ENCODE measurements at regions not wholly inside any gene's neighbourhood (a gene's known extent, or its start where the extent isn't known, plus 50 kb on each side); places are given as distances from the start of the nearest gene placed in this dataset.

DNA sequence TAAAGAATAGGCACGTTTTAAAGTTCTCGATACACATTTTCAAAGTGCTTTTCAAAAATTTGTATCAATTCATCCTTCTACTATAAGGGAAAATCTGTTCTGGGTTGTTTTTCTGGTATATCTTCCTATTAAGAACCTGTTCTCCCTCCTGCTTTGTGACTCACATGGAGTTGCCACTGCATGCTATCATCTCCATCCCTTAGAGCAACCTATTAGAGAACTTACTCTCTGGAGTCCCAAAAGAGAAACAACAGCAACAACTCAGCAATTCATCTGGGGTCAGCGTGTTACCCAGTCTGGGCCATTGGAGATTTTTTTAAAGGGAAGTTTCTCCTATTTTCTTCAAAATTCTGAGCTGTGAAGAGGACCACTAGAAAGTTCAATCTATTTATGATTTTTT lies 227.4 kb downstream of the HLX start:
- no peak for DNase-seq (ENCODE audit: low read depth)

- no peak for DNase-seq (ENCODE audit: low read depth)
Measured at GRCh38 chr1:221109930-221110329, 230.7 kb downstream of the HLX start.

DNA sequence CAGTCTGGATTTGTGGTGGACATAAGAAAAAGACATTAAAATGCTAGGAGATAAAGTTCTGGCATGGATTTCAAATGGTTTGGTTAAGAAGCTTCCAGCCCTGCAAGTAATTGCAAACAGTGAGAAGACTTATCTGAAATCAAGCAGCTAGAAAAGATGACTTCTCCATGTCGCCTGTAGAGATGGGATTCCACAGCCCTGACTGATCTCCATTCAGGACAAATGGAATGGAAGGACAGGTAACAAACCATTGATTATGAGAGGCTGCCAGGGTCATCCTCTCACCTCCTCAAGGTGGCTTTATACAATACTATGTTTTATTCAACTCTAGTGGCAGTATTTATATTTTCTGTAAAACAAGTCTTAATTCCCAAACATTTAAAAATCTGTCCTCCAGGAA lies 237.9 kb downstream of the HLX start:
- DNase-seq (ENCODE audit: low read depth), result no peak

DNA sequence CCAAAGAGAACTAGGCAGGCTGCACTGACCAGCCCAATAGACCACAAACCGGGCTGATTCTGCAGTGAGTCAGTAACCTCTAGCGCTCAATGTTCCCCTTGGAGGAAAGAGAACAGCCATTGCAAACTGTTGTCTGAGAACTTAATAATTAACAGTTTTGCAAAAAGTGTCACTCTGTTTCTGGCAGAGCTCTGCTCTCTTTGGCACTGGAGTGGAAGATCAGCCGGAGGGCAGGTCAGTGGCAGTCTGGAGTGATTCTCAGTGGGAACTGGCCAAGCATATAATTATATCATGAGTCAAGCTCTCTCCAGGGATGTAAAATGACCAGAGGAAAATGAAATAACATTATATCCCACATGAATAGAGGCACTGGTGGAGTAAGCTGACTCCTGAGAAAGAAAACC lies 238.3 kb downstream of the HLX start:
- no peak for DNase-seq (ENCODE audit: low read depth)

DNA sequence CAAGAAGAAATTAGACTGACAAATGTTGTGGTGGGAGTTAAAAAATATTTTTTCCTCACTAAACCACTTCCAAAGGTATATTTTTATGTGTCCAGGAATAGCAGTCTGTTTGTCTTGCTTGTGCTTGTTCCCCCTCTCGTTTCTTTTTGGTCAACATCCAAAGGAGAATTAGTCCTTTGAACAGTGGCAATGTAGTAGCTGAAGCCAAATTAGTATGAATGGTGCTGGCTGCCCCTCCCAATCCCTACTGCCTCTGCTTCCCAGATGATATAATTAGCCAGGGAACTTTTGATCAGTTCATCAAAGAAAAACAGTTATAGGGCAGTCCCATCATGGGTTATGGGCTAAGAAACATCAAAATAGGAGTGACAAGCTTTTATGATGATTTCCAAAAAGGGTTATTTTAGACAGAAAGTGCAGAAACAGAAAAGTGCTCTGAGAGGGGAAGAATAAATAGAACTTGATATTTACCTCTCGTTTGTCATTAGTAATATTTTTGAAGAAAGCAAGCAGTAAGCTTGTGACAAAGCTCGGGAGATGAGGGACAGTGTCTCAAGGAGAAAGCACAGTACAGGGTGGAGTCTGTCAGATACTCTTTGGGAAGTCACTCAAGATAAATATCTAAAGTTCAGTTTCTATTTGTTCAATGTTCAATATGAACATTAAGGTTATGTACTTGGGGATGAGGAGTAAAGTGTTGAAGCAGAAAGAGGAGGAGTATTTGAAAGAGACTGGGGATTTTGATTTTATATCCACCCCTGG lies 239.1 kb downstream of the HLX start:
- DNase-seq (ENCODE audit: low read depth), result no peak

DNA sequence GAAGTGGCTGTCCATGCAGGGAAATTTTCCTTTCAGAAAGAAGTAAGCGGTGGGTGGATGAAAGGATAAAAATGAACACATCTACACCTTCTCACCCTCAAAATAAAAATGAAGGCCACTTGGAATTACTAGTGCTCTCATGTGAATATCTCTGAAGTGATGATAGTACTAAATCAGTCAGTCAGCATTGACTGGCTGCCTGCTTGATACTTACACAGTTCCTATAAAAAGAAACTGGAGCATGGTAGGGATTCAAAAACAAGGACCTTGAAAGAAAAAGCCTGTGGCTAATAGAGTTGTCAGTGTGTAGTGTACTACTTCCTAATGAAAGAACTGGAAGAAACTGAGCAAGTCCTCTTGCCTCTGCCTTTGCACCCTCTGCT lies 239.7 kb downstream of the HLX start:
- DNase-seq (ENCODE audit: low read depth), result no peak

DNA sequence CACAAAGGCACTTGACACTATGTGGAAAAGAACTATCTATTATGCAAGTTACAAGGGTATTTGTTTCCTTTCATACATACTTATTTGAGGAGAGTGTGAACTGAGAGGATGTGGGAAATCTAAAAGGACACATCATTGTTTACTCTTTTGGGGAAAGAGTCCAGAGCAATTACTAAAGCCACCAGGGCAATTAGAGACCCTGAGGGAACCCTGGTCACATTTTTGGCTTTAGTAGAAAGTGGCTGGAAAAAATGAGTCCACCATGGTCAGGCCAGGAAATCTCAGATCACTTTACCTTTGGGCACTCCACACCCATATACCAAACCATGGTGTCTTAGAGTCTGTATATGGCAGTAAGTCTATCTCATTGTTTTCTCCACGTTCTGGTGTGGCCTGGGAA lies 243.3 kb downstream of the HLX start:
- no peak for DNase-seq (ENCODE audit: low read depth)

DNA sequence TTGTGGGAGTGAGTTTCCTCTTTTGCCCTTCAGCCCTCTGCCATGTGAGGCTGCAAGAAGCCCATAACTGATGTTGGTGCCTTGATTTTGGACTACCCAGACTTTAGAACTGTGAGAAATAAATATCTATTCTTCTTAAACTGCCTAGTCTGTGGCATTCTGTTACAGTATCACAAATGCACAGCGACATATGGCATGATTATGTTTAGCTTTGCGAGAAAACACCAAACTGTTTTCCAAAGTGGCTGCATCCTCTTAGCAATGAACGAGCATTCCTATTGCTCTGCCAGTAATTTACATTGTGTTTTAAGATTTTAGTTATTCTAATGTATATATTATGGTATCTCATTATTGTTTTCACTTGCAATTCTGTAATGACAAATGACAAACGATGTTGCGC lies 246.7 kb downstream of the HLX start:
- no peak for DNase-seq (ENCODE audit: low read depth)

- DNase-seq (ENCODE audit: low read depth), result no peak
Measured at GRCh38 chr1:221137666-221138065, 258.4 kb downstream of the HLX start.

DNA sequence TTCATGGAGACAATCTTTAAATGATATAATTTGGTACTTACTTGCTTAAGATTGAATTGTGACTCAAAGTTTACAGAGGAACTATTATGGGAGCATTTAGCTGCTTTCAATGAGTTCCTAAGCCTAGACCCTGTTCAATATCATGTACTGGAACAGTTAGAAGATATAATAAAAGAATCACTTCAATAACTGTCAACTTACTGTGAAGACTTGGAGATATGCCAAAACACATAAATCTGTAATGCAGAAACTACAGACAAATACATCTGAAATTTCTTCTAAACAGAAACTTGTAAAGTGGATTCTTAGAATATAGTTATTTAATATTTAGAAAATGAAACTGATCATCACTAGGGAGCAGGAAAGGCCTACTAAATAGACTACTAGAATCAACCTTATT lies 259.3 kb downstream of the HLX start:
- no peak for DNase-seq (ENCODE audit: low read depth)

GRCh38 chr1:221139991-221140390 lies 260.7 kb downstream of the HLX start:
- no peak for DNase-seq (ENCODE audit: low read depth)

DNA sequence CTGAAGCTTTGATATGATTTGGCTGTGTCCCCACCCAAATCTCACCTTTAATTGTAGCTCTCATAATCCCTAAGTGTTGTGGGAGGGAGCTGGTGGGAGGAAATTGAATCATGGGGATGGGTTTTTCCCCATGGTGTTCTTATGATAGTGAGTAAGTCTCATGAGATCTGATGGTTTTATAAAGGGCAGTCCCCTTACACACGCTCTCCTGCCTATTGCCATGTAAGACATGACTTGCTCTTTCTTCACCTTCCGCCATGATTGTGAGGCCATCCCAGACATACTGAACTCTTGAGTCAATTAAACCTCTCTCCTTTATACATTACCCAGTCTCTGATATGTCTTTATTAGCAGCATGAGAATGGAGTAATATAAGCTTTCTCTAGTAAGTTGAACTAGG lies 261.9 kb downstream of the HLX start:
- DNase-seq (ENCODE audit: low read depth), result no peak

DNA sequence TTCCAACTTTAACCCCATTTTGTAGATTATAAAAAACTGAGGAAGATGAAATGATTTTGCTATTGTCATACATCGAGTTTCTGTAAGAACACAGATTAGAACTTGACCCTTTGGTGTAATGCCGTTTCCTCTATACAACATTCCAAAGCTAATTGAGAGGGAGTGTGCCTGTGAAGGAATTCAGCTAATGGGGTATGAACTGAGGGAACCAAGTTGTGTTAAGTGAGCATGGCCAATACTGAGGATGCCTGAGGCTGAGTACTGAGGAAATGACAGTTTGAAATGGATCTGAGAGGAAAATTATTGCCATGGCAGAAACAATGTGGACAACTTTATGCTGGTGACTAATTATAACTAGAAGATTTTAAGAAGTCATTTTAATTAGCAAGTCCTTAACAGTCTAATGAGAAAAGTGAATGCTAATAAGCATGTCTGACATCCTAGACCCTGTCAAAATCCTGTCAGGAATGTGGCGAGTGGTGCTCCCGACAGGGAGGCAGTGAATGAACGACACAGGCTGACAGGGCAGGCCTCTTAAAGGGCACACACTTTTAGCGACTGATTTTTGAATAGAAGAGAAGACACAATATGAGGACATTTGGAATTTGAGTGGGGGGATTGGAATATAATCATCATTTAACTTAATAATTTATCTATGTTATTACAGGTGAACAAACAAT lies 262.5 kb downstream of the HLX start:
- no peak for DNase-seq (ENCODE audit: low read depth)

DNA sequence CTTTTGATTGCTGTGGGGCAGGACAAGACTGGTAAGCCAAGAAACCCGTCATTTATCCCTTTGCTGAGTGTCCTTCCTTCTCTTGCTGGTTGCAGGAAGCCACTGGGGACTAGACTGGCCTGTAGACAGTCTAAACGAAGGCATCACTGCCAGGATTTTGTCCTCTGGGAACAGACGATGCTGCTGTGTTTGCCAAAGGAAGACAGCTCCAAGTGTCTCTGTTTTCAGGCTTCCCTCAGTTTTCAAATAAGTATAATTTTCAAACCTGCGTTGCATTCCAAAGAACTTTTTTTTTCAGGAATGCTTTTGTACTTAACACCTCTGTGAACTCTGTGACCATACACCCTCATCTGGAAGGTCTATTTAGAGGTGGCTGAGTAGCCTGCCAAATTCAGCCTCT lies 269.4 kb downstream of the HLX start:
- no peak for DNase-seq (ENCODE audit: low read depth)

DNA sequence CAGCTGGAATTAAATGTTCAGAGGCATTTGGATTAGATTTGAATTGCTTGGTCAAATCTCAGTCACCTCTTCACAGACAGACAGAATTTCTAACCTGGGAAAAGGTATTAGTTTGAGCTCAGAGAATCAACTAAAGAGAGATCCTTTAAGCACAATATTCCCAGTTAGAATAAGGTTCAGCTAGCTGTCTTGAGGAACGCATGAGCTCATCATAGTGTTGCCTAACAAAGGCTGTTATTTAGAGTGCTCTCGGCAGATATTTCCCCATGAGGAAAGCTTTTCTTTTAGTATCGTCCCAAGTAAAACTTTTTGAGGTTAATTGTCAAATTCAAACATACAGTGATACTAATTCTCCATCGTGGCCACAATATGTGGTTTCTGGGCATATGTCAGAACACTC lies 269.9 kb downstream of the HLX start:
- no peak for DNase-seq (ENCODE audit: low read depth)

GRCh38 chr1:221149555-221150075 lies 270.4 kb downstream of the HLX start:
- no peak for DNase-seq (ENCODE audit: low read depth)

DNA sequence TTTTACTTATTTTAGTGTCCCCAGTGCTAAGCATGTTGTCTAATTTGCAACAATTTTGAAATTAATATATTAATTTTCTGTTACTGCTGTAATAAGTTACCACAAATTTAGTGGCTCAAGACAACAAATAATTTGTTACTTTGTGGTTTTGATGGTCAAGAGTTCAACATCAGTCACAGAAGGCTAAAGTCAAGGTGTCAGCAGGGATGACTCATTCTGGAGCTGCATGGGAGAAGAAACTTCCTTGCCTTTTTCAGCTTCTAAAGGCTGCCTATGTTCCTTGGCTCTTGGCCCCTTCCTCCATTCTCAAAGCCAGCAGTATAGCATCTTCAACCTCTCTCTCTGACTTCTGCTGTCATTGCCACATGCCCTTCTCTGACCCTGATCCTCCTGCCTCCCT lies 271.8 kb downstream of the HLX start:
- DNase-seq (ENCODE audit: low read depth), result no peak

DNA sequence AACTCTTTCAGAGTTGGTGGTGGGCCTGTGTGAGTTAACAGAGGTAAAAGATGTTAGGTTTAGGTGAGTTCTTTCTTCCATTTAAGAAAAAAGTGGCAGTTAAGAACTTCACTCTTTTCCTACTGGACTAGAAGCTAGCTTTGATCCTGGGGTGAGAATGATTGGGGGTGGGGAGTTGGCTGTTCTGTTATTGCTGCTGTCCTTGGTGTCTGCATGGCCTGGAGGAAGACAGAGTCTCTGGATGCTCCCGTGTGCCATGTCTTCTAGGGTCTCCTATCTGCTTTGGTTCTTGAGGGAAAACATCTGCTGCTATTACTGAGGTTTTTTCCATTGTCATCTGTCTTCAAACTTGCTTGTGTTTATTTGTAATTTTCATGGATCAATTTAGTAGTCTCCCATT lies 275.7 kb downstream of the HLX start:
- no peak for DNase-seq (ENCODE audit: low read depth)

DNA sequence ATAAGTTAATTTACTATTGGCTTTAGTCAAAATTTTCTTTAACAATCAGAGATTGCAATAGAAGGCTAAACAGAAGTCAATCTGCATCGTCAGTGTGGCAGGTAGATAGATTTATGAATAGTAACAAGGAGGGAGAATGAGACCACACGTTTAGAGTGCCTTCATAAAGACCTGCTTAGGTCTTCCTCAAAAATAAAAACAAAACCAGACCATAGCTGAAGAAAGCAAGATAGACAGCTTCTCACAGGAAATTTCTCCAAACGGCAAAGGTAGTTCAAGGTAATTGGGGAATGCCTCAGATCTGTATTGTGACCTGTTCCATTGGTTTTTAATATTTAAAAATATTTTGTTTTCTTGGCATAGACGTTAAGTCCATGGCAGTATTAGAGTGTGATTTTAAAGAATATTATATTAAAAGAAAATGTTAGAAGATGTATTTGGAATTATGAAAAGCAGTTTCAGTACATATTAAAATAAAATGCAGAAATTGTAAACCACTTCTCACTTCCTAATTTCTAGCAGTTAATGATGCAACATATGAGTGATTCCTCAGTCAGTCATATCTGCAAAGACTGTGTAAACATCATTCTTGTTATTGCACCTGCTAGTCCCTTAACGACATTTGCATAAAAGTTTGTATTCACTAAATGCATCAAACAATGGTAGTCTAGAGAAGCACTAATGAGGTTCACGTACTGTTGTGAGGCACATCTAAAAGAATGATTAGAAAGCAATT lies 278.0 kb downstream of the HLX start:
- DNase-seq (ENCODE audit: low read depth), result no peak

GRCh38 chr1:221159608-221160007 lies 280.4 kb downstream of the HLX start:
- no peak for DNase-seq (ENCODE audit: low read depth)

GRCh38 chr1:221161571-221162041 lies 282.4 kb downstream of the HLX start:
- no peak for DNase-seq (ENCODE audit: low read depth)

- no peak for DNase-seq (ENCODE audit: low read depth)
Measured at GRCh38 chr1:221162352-221162751, 283.1 kb downstream of the HLX start.

GRCh38 chr1:221162939-221163338 lies 283.7 kb downstream of the HLX start:
- no peak for DNase-seq (ENCODE audit: low read depth)
